ENCODE measurements at regions not wholly inside any gene's neighbourhood (a gene's known extent, or its start where the extent isn't known, plus 50 kb on each side); places are given as distances from the start of the nearest gene placed in this dataset.

DNA sequence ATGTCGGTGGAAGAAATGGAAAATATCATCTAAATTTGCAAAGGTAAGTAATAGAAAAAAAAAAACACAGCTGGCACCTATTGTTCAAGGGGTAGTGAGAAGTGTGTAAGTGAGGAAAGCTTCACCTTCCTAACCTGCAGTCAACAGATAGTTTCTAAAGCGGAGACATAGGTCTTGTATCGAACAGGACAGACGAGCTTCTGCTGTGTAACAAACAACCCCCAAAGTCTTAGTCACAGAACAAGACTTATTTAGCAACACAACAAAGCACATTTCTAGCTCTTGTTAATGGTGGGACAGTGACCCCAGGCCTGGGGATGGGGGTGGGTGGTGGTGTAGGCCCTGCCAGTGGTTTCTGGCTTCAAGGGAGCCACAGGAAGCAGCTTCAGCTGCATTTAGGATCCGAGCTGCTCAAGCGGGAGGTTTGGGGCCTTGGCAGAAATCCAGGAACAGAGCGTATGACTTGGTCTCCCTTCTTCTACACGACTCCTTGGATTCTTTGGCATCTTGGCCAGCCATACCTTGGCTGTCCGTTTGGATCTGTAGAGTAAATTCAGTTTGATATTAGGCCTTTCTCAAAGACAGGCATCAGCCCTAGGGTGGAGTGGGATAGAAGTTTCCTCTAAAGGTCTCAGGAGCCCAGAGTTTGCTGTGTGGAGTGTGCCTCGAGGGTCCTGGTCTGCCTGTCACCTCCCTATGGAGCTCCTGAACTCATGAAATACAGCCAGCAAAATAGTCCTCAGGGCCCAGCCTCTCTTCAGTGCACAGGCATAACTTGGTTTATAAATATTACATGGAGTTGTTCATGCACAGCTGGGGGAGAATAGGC is 56.9 kb upstream of the SHH start:
- DNase-seq (ENCODE audit: low read depth in 2 of 2) = no peak

GRCh38 chr7:155867734-155868400 is 55.6 kb upstream of the SHH start:
- DNase-seq (ENCODE audit: low read depth in 2 of 2) = no peak

DNA sequence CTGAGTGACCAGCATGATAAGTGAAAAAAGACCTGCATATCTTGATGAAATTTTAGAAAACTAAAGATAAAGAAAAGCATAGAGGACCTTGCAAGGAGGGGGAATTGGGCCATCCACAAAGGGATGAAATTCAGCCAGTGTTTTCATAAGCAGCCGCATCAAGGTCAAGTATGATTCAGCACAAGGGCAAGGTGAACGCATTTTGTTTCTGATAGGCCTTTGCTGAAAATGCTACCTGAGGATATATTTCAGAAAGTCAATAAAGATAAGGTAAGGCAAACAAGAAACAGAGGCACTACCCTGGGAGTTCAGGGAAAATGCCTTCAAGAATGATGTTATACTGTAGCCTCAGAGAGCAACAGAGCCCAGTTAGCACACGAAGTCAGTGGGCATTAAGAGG is 55.0 kb upstream of the SHH start:
- DNase-seq (ENCODE audit: low read depth in 2 of 2) = no peak

- DNase-seq (ENCODE audit: low read depth in 2 of 2) = no peak
These were observed 53.7 kb upstream of the SHH start for GRCh38 chr7:155865830-155866525.

GRCh38 chr7:155864991-155865690 is 52.9 kb upstream of the SHH start:
- no peak for DNase-seq (ENCODE audit: low read depth in 2 of 2)

GRCh38 chr7:155864271-155864985 is 52.2 kb upstream of the SHH start:
- no peak for DNase-seq (ENCODE audit: low read depth in 2 of 2)

GRCh38 chr7:155863721-155864151 is 51.5 kb upstream of the SHH start:
- no peak for DNase-seq (ENCODE audit: low read depth in 2 of 2)

- no peak for DNase-seq (ENCODE audit: low read depth in 2 of 2)
These were observed 50.0 kb upstream of the SHH start for GRCh38 chr7:155862123-155862892.

Measured in stimulated activated CD4-positive, alpha-beta T cell treated with anti-CD3 and anti-CD28 coated beads, Interleukin-15, amount 100 ng/mL, for 48 hours (primary cell).